ENCODE measurements at regions not wholly inside any gene's neighbourhood (a gene's known extent, or its start where the extent isn't known, plus 50 kb on each side); places are given as distances from the start of the nearest gene placed in this dataset.

DNA sequence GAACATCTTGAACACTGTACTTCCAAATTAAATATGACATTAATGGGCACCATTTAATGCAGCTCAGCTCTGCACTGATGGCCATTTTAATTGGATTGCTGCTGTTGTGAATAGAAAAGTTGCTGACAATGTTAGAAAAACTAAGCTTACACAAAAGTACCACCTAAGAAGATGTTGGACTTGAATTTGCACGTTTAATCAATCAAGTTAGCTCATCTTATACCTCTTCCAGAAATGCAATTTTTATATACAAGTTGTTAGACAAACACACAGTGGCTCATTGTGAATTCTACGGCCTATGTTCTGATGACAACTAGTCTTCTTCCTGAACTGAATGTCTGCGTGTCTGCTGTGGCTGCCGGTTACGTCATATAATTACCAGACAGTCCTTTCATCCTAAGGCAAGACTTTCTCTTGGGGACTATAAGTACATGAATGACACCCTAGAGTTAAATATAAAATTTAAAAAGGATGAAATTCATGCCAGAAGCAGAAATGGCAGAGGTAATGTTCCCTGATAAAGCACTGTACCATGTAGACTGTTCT, 330.2 kb downstream of the EPM2A start:
- no peaks in the 10 kb centered on the region for H3K27me3 Mint-ChIP-seq (ENCODE audit: insufficient read depth, low read depth, poor library complexity)
- H3K4me3 Mint-ChIP-seq, result no peak overlapping the region
- no peak for DNase-seq (ENCODE audit: low spot score)
- H3K27ac ChIP-seq (ENCODE audit: low read depth), result no peak overlapping the region
- peaks cover 6% of the 10 kb centered on the region; the same call in 1 of the 2 replicates for H3K9me2 ChIP-seq (ENCODE audit: insufficient read depth)
- no peaks in the 10 kb centered on the region for H3K36me3 Mint-ChIP-seq (ENCODE audit: low read depth)
- no peaks in the 10 kb centered on the region for H4K20me1 ChIP-seq (replicated peaks; ENCODE audit: insufficient read depth)
- H3F3A ChIP-seq (replicated peaks; ENCODE audit: low read depth), result no peaks in the 10 kb centered on the region
- H3K36me3 ChIP-seq (ENCODE audit: insufficient read depth), result no peaks in the 10 kb centered on the region
- H3K4me3 ChIP-seq, result no peak overlapping the region
- no peak overlapping the region for H3K4me2 ChIP-seq
- H3K27me3 ChIP-seq (ENCODE audit: insufficient read depth), result no peaks in the 10 kb centered on the region
- peaks cover 7% of the 10 kb centered on the region; the same call in 2 of the 3 replicates for H3K4me1 Mint-ChIP-seq
- H3K27ac Mint-ChIP-seq, result no peak overlapping the region
- no peaks in the 10 kb centered on the region for H3K9me3 Mint-ChIP-seq
- no peak overlapping the region for H2AFZ ChIP-seq
- H3K4me1 ChIP-seq (ENCODE audit: insufficient read depth), result no peaks in the 10 kb centered on the region
- TF ChIP-seq CREB1 (CRISPR knock-in tag; IDR thresholded peaks at IDR 0.05; ENCODE audit: low read depth) (no peak), ZNF331 (CRISPR knock-in tag; IDR thresholded peaks at IDR 0.05; ENCODE audit: low read depth) (no peak), EZH2phosphoT487 (IDR thresholded peaks at IDR 0.05; ENCODE audit: unreplicated experiment) (no peak), CTCF (conservative IDR thresholded peaks at IDR 0.05; ENCODE audit: low read depth in 2 of 2) (no peak), STAT1 (IDR thresholded peaks at IDR 0.05; ENCODE audit: unreplicated experiment) (no peak), REST (IDR thresholded peaks at IDR 0.05; ENCODE audit: unreplicated experiment) (no peak), ZNF114 (CRISPR knock-in tag; IDR thresholded peaks at IDR 0.05) (no peak), JUNB (IDR thresholded peaks at IDR 0.05; ENCODE audit: unreplicated experiment) (no peak)
- TF ChIP-seq, protein P1, sequence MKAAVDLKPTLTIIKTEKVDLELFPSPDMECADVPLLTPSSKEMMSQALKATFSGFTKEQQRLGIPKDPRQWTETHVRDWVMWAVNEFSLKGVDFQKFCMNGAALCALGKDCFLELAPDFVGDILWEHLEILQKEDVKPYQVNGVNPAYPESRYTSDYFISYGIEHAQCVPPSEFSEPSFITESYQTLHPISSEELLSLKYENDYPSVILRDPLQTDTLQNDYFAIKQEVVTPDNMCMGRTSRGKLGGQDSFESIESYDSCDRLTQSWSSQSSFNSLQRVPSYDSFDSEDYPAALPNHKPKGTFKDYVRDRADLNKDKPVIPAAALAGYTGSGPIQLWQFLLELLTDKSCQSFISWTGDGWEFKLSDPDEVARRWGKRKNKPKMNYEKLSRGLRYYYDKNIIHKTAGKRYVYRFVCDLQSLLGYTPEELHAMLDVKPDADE (IDR thresholded peaks at IDR 0.05), result no peak
- no peak for ATAC-seq
- H3K79me2 ChIP-seq (replicated peaks; ENCODE audit: insufficient read depth), result no peaks in the 10 kb centered on the region

DNA sequence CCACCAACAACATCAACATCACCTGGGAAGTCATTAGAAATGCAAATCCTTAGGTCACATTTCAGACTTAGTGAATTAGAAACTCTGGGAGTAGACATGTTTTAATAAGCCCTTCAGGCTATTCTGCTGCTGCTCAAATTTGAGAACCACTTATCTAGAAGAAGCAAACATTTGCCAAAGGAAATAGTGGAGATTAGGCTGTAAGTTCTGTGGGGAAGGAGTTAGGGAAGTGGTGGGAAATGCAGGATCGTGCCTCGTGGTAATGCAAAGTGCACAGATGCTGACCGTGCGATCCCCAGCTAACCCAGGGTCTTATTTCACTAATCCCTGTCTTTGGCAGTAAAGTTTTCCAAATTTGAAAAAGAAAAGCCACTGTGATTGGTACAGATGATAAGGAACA, 328.5 kb downstream of the EPM2A start:
- Histone ChIP-seq H3F3A (replicated peaks; ENCODE audit: low read depth) (no peaks in the 10 kb centered on the region), H3K4me1 (ENCODE audit: insufficient read depth) (no peaks in the 10 kb centered on the region), H3K27ac (ENCODE audit: low read depth) (no peak overlapping the region), H3K36me3 (ENCODE audit: insufficient read depth) (no peaks in the 10 kb centered on the region), H3K4me2 (no peak overlapping the region), H3K79me2 (replicated peaks; ENCODE audit: insufficient read depth) (no peaks in the 10 kb centered on the region), H3K9me2 (ENCODE audit: insufficient read depth) (peaks cover 6% of the 10 kb centered on the region; the same call in 1 of the 2 replicates), H2AFZ (no peak overlapping the region), H4K20me1 (replicated peaks; ENCODE audit: insufficient read depth) (no peaks in the 10 kb centered on the region), H3K27me3 (ENCODE audit: insufficient read depth) (no peaks in the 10 kb centered on the region), H3K4me3 (no peak overlapping the region)
- DNase-seq (ENCODE audit: low spot score) (no peak), ATAC-seq (no peak)
- TF ChIP-seq JUNB (IDR thresholded peaks at IDR 0.05; ENCODE audit: unreplicated experiment) (no peak), CTCF (conservative IDR thresholded peaks at IDR 0.05; ENCODE audit: low read depth in 2 of 2) (no peak)
- TF ChIP-seq, protein P1 (IDR thresholded peaks at IDR 0.05), result no peak
- Mint-ChIP-seq H3K27ac (no peak overlapping the region; the same call in 1 of the 2 replicates), H3K36me3 (ENCODE audit: low read depth) (no peaks in the 10 kb centered on the region), H3K9me3 (no peaks in the 10 kb centered on the region), H3K27me3 (ENCODE audit: insufficient read depth, low read depth, poor library complexity) (no peaks in the 10 kb centered on the region), H3K4me1 (peaks cover 7% of the 10 kb centered on the region; the same call in 2 of the 3 replicates), H3K4me3 (no peak overlapping the region)

Measured in GM23338 (cell line).